Hematopoietic multipotent progenitor cell treated with erythropoietin and hydrocortisone succinate and interleukin-3 and kit ligand, for 17 days (in vitro differentiated cells): ENCODE measurements at regions not wholly inside any gene's neighbourhood (a gene's known extent, or its start where the extent isn't known, plus 50 kb on each side); places are given as distances from the start of the nearest gene placed in this dataset.

ENCODE experiments used
- DNase-seq: peaks from one replicate; pipeline ENCODE4 v3.0.0-alpha.2; 2015; ENCODE audit warnings: low spot score

DNA sequence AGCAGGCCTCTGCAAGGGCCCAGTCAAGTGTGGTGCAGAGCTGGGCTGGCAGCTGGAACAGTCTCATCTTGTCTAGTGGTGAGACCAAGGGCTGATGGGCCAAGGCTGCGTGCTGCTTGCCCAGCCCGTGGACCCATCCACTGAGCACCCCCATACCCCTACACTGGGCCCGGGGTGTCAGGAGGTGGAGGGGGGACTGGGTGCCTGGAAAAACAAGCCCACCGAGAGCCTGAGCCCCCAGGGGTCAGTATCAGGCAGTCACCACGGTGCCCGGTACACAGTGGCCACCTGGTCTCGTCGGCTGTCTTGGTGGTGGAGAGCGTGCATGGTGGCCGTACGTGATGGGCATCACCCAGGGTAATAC lies 238.3 kb downstream of the SEC14L1 start:
- no peak for DNase-seq

DNA sequence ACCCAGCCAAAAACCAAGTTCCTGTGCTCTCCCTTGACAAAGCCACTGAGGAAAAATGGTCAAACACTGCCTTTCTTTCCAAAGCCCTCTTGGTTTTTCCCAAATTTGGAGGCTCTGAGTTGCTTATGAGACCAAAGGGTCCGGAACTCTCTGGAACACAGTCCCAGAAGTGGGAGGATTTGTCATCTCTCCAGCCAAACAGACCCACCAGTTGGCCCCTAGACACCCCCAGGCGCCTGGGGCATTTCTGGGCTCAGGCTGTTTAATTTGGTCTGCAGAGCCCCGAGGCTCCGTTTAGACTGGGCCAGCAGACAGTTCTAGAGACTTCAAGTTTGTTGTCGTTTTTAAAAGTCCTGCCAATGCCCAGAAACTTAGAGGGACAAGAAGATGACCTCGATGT lies 239.1 kb downstream of the SEC14L1 start:
- no peak for DNase-seq

DNA sequence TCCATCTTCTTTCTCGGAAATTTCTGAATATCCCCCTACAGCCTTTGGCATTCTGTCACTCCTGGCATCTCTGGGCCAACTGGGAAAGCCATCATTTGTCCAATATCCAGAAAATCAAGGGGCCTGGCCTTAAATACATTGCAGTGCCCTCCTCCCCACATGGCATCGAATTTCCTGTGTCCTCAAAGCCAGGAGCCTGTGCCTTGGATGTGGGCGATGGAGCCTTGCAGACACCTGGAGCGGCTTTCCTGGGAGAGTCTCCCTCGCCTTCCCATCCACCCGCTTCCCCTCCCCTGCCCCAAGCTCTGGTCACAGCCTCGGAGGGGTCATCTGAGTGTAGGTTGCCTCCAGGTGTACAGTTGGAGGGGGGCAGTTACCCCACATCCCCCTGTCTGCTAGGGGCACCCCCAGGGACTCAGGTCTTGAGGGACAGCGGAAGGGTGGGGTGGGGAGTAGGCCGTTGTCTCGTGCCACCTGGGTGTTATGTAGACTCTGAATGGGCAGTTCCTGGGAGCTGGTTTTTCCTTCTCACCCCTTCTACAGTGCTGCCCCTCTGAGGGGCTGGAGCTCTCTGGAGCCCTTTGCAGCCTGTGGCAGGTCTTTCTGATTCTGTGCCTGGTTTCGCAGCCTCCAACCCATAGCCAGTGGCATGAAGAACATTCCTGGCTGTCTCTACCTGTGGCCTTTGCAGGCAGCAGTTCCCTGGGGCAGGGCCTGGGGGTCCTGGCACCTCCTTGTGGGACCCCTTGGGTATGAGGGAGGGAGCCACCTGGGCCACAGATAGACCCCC lies 239.8 kb downstream of the SEC14L1 start:
- DNase-seq = no peak

DNA sequence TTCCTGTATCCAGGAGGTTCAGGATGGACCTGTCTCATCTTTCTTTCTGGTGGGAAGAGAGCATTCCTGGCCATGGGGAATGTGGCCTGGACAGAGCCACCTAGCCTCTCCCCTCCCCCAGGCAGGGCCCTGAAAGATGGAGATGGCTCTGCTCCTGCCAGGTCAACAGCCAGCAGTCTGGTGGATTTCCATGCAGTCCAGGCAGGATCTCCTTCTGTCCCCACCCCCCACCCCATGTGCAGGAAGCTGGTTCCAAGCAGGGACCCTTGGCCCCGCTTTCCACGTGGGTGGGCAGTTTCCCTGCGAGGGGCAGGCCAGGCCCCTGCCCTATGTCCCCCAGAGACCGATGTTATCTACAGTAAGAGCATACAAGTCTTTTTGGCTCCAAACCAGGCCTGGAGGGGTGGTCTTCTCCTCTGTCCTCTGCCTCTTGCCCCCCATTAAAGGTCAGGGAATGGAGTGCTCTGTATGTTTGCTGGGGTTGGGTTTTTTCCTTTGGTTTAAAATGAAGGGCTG lies 240.5 kb downstream of the SEC14L1 start:
- no peak for DNase-seq

DNA sequence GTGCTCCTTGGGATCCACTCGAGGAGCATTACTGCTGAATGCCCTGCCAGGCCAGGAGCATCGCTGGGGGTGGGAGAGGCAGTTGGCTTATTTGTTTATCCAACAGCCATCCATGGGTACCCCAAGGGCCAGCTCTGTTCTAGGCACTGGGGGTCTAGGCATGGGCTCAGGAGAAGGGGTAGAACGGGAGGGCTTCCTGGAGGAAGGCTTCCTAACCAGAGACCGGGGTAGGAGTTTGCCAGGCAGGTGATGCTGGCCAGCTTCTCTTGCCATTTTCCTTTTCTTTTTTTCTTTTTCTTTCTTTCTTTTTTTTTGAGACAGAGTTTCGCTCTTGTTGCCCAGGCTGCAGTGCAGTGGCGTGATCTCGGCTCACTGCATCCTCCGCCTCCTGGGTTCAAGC lies 241.0 kb downstream of the SEC14L1 start:
- no peak for DNase-seq

DNA sequence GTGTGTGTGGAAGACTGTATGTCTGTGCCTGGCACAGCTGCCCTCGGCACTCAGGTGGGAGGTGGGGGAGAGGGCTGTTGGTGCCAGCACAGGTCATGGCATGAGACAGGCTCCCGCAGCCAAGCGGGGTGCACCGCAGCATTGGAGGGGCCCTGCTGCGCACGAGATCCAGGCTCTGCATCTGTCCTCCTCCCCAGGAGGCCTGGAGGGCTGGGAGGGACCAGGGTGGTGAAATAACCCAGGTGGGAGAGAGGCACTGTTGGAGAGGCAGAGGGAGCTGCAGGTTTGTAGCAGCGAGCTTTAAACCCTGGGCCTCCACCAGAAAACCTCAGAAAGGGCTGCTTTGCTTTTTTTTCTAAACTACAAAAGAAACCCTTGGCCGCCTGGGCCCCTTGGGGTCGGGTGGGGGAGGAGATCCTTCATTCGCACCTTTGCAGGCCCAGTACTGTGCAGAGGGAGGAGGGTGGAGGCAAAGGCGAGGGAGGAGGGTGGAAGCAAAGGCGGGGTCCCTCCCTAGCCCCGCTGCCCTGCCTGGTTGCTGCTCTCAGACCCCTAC lies 241.7 kb downstream of the SEC14L1 start:
- no peak for DNase-seq

DNA sequence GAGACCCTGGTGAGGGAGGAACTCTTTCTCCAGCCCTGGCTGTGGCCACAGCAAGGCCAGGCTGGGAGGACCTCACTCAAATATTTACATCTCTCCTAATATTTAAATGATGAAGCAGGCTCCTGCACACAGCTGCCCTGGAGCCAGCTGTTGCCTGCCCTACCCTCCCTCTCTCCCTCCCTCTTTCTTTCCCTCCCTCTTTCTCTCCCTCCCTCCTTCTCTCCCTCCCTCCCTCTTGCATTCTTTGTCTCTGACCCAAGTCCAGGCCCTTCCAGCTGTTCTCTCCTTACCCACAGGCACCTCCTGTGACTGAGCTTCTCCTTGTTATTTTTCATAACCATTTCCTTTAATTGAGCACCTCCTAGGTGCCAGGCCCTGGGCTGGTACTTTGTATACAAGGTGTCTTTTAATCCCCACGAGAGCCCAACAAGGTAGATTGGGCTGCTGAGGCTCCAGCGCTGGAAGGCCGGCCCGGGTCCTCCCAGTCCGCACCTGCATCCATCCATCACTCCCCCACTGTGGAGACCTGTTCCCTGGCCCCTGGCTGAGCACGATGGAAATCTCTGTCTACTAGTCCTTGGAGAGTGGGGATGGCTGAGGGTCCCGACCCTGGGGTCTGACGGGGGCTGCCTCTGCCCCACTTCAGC lies 242.3 kb downstream of the SEC14L1 start:
- no peak for DNase-seq

DNA sequence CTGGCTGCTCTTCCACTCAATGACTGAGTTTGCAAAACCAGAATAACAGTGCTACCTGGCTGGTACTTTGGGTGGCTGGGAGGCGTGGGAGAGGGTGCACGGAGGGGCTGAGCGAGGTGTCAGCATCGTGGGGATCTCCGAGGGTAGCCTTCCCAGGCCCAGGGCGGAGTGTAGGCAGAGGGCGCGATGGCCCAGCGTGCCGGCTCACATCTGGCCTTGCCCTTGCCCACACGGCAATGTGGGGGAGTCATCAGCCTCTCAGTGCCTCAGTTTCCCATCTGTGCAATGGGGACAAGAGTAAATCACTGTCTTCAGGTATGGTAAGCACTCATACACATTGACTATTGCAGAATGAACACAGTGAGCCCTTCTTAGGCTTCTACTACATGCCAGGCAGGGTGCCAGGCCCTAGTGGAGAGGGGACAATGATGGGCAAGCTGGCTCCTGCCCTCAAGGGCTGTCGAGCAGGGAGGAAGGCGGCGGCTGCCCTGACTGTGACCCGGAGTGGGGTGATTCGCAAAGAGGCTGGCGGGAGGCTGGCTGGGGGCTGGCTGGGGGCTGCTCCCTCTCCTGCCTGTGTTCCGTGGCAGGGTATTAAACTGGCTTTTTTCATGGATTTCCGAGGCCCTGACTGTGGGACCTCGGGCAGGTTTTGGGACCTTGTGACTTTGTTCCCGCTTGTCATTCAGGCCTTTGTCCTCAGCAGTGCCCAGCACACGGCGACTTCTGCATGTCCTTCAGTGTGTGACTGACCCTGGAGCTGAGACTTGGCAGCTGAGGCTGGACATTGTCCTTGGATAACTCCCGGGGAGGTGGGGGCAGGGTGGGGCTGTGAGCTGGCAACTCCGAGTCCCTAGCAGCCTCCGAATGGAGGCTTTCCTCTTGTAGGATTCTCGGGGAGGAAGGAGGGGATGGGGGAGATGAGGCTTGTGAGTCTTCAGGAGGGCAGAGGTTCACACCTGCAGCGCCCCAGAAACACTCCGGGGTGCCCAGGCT lies 243.1 kb downstream of the SEC14L1 start:
- DNase-seq = no peak

DNA sequence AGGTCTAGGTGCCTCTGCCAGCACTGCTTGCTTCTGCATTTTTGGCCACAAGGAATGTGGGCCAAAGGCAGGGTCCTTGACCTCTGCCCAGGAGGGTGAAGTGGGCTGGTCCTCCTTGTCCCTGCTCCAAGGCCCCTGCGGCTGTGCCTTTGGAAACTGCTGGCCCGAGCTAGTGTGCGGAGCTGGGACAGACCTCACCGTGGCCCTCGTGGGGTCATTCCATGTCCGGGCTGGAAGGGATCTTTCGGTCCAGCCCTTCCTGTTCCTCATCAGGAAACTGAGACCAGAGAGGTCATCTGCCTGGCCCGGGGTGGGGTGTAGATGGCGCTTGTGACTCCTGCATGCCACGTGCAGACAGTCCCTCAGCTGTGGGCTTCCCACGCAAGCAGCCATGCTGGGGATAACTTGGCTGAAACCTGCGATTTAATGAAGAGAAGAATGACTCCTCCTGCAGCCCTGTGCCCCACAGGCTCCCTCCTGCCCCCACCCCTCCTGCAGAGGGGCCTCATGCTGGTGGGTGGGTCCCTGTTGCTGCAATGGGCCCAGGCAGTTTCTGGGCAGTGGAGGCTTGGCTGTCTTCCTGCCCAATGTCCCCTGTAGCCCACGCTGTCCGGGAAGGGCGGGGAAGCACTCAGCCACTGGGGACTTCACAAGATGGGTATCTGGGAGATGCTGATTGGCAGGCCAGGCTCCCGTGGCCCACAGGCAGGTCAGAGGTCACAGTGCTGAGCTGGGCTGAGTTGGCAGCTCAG lies 245.2 kb downstream of the SEC14L1 start:
- DNase-seq = no peak

DNA sequence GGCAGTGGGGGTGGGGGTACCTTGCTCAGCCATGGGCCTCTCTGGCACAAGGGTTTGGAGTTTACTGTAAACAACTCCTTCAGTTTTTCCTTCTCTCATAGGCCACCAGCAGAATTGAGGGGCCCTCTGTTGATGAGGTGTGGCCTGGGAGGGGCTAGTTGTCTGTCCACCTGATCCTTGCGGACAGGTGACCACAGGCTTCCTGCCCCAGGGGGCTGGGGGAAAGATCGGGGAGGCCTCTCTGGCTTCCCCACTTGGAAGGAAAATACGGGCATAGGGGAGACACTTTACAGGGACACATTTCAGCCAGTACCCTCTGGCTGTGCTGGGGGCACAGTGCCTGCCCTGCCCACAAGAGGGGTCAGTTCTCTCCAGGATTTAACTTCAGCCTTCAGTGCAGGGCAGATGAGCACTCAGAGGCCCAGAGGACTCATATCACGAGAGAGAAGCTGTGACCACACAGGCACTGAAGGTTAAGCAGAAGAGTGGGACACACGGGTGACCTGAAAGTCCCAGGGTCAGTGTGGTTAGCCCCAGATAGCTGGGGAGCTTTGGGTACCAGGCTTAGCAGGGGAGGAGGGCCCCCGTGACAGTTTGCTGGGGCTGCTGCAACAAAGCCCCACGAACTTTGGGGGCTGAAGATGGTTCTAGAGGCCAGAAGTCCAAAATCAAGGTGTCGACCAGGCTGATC lies 245.9 kb downstream of the SEC14L1 start:
- no peak for DNase-seq

DNA sequence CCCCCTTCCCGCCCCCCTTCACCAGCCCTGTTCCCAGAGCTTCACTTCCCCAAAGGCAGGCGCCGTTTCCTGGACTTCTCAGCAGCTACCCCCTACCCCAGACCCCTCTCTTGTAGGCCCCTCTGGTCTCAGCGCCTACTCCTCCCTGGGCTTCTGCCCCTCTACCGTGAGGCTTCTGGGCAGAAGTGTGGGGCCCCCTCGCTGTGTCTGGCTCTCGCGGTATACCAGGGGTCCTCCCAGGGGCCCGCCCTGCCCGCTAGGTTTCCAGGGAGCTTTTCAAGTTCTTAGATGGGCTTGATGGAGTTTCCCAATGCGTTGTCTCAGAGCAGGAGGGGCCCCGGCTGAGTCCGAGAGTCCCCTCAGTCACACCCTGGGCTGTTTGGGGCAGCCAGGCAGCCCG lies 247.1 kb downstream of the SEC14L1 start:
- DNase-seq = no peak

DNA sequence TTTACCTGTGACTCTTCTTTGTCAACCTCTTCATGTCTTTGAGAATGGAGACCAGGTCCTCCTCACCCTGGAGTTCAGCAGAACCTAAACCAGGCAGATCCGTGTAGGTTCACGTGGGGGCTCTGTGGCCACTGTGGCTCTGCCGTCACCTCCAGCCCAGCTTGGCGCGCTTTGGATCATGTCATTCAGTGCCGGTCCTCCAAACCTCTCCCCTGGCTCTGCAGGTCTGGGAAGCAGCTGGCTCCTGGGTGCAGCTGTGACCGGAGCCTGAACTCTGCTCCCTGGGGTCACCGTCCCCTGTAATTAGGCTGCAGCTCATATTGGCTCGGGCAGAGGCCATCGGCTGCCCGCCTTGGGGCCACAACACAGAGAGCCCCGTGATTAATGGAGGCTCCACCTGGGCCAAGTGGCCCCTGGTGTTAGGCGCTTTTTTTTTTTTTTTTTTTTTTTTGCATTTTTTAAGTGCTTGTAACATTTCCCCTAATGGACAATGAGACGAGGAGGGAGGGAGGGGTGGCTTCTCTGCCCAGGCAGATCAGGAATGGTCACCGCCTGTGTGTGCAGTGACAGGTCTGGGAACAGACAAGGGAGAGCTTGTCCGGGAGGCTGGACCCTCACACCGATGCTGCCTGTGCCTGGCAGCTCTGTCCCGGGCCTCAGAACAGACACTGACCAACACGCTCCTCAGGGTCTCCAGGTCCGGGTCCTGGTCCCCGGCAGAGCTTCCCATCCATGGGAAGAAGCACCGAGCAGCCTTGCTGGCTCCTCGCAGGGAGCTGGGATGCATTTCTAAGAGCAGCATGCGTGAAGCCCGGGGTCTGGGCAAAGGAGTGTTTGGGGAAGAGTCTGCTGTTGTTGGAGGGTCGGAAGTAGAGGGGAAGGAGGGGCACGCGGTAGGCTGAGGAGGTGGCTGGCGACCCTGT lies 247.9 kb downstream of the SEC14L1 start:
- DNase-seq = no peak

DNA sequence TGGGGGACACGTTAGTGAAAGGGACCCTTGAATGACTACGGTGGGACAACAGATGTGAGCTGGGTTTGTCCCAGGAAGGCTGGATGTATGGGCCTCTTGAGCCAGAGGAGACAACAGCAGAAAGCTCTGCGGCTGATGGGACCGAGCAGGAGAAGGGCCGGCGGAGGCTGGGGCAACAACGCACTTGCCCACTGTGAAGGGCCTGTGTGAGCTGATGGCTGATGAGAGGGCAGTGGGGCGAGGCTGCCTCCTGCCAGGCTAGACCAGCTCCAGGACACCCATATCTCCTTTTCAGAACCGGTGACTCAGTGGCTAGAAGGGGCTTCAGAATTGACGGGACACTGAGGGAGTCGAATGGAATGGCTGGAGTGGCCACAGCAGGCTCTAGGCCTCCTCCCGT lies 250.1 kb downstream of the SEC14L1 start:
- DNase-seq = no peak

DNA sequence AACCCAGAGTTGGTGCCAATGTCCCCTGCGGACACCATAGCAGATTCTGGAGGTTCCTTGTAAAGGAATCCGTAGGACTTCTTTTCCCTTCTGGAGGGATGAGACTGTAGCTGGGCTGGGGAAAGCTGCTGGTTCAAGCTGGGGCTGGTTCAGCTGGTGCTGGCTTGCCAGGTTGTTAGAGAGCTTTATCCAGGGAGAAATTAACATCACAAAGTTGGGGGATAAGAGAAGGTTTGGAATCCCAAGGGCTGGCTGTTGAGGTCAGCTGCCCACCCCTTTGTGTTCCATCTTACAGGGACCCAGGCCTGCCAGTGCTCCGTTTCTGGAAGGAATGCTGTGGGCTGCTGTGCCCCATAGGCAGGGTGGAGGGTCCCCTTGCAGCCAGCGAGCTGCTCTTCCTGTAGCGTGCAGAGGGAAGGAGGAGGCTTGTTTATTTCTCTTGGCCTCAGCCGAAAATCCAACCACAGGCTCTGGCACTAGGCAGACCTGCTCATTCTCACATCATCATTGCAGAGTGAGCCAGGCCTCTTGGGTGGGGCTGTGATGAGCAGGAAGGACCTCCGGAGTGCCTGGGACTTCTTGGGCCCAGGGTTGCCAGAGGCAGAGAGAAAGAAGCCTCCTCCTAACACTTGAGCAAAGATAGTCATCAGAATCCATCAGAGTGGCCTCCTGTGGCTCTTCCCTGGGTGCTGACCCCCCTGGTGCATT lies 251.1 kb downstream of the SEC14L1 start:
- no peak for DNase-seq

DNA sequence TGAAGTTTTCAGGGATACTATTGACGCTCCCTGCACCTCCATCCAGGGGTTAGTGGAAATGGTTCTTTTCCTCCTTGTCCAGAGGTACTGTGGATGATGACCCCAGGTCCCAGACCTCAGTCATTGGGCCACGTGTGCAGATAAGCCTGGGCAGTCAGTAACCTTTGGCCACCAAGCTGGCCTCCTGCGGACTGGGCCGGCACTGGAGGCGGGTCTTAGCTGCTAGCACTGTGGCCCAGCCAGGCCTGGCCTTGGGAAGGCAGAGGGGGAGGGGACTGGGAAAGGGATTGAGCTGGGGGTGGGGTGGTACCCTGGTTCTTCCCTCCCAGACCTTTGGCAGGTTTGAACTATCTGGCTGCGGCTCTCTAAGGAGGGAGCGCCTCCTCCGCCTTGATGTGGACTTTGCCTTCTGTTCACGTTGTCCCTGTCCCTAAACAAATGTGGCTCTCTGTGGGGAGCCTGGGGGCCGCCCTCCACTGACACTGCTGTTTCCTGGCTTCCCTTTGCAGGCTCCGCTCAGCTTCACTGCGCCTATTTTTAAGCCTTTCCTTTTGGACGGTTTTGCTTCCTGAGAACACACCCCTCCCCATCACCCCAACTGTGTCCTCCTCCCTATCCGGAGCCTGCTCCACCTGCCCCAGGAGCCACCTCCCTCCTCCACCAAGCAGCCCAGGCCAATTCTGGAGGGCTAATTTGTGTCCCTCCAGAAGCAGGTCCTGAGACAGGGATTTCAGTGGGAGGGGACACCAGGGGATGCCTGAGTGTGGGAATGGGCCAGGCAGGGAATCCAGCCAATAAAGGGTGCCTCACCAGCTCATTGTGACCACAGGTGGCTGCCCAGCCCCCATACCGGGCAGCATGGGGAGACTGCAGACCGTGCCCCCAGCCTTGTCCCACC lies 251.9 kb downstream of the SEC14L1 start:
- DNase-seq = no peak

DNA sequence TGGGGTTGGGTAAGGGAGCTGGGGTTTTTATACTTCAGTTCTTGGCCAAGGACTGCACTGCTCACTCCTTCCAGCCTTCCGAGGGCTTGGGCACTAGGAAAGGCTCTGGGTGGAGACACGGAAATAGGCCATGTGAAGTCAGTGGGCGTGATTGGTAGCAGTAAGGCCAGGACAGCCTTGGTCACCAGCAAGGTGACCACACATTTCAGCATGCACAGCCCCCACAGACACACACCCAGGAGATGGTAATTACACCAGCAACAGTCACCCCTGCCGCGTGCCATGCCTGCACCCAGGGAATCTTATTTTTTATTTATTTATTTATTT lies 252.5 kb downstream of the SEC14L1 start:
- DNase-seq = no peak

DNA sequence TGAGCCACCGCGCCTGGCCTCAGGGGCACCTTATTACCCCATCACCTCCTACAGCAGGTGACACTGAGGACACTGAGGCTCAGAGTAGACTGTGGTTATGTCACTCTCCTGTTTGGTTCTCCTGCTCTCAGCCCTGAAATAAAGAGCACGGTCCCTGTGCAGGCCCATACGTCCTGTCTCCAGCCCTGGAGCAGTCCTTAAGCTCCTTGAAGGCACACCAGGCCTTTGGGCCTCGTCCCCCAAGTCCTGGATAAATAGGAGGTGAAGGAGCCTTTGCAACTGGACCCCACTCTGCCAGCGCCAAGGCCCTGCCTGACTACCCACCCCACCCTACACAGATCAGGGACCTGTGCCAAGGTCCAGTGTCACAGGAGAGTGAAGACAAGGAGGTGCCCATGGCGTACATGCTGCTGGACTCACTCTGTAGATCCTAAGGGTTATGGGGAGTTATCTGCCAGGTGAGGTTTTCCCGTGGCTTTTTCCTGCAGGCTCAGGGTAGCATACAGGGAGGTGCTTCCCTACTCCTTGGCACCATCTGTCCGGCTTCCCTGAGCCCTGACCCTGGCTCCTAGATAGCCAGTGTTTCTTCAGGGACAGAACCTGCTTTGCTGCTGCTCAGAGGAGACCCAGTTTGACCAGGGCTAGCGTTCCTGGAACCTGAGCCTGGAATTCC lies 253.2 kb downstream of the SEC14L1 start:
- DNase-seq = no peak
